ENCODE measurements at regions not wholly inside any gene's neighbourhood (a gene's known extent, or its start where the extent isn't known, plus 50 kb on each side); places are given as distances from the start of the nearest gene placed in this dataset.

GRCh38 chr3:36615861-36616260, 148.5 kb downstream of the DCLK3 start:
- Histone ChIP-seq H3K56ac (ENCODE audit: low read length) (no peak overlapping the region), H3K23ac (ENCODE audit: low read length) (no peak overlapping the region), H3K4me1 (ENCODE audit: control insufficient read depth, low read depth, low read length) (no peaks in the 10 kb centered on the region), H3K36me3 (ENCODE audit: control insufficient read depth, insufficient read depth, low read length) (no peaks in the 10 kb centered on the region), H3K4ac (ENCODE audit: low read depth, low read length) (no peak overlapping the region), H2BK5ac (ENCODE audit: low read length) (no peak overlapping the region), H3K18ac (ENCODE audit: low read length) (no peak overlapping the region), H3K4me2 (ENCODE audit: low read length) (no peak overlapping the region), H3K79me1 (ENCODE audit: low read length) (no peaks in the 10 kb centered on the region), H3K27me3 (ENCODE audit: insufficient read depth, low read length, poor library complexity) (no peaks in the 10 kb centered on the region), H4K5ac (ENCODE audit: low read length) (no peak overlapping the region), H4K8ac (ENCODE audit: low read depth, low read length) (no peak overlapping the region), H3K79me2 (ENCODE audit: control insufficient read depth, insufficient read depth, low read length) (no peaks in the 10 kb centered on the region), H3K4me3 (ENCODE audit: low read length) (no peak overlapping the region), H3K9ac (ENCODE audit: low read length) (no peak overlapping the region), H2BK120ac (ENCODE audit: low read depth, low read length) (no peak overlapping the region), H3K27ac (ENCODE audit: low read depth, low read length) (no peak overlapping the region), H2AK5ac (ENCODE audit: low read length) (no peak overlapping the region), H2BK15ac (replicated peaks; ENCODE audit: low read depth) (no peak overlapping the region)
- no peak for DNase-seq

- WGBS (ENCODE audit: extremely low coverage, insufficient coverage, low lambda C conversion rate): no CpG with 5 or more reads among the region's 4 CpGs
These were observed 157.2 kb downstream of the DCLK3 start for GRCh38 chr3:36606871-36607765.

GRCh38 chr3:36603423-36603822, 160.9 kb downstream of the DCLK3 start:
- H3K27ac ChIP-seq (ENCODE audit: low read depth, low read length): no peak overlapping the region
- no peaks in the 10 kb centered on the region for H3K79me1 ChIP-seq (ENCODE audit: low read length)
- no CpG with 5 or more reads among the region's 3 CpGs for WGBS (ENCODE audit: extremely low coverage, insufficient coverage, low lambda C conversion rate)
- H2BK120ac ChIP-seq (ENCODE audit: low read depth, low read length): no peak overlapping the region
- no peak overlapping the region for H3K9ac ChIP-seq (ENCODE audit: low read length)
- H3K27me3 ChIP-seq (ENCODE audit: insufficient read depth, low read length, poor library complexity): no peaks in the 10 kb centered on the region
- H3K4me2 ChIP-seq (ENCODE audit: low read length): no peak overlapping the region
- no peak overlapping the region for H2BK15ac ChIP-seq (replicated peaks; ENCODE audit: low read depth)
- H4K5ac ChIP-seq (ENCODE audit: low read length): no peak overlapping the region
- no peak overlapping the region for H4K8ac ChIP-seq (ENCODE audit: low read depth, low read length)
- no peak overlapping the region for H3K4ac ChIP-seq (ENCODE audit: low read depth, low read length)
- H3K79me2 ChIP-seq (ENCODE audit: control insufficient read depth, insufficient read depth, low read length): no peaks in the 10 kb centered on the region
- no peak overlapping the region for H3K18ac ChIP-seq (ENCODE audit: low read length)
- H3K36me3 ChIP-seq (ENCODE audit: control insufficient read depth, insufficient read depth, low read length): no peaks in the 10 kb centered on the region
- no peak overlapping the region for H3K4me3 ChIP-seq (ENCODE audit: low read length)
- H3K56ac ChIP-seq (ENCODE audit: low read length): no peak overlapping the region
- no peak overlapping the region for H2AK5ac ChIP-seq (ENCODE audit: low read length)
- H2BK5ac ChIP-seq (ENCODE audit: low read length): no peak overlapping the region
- no peaks in the 10 kb centered on the region for H3K4me1 ChIP-seq (ENCODE audit: control insufficient read depth, low read depth, low read length)
- no peak for DNase-seq
- H3K23ac ChIP-seq (ENCODE audit: low read length): no peak overlapping the region

More at GRCh38 chr3:36606871-36607765, 157.2 kb downstream of the DCLK3 start:
- Histone ChIP-seq H4K5ac (ENCODE audit: low read length) (no peak overlapping the region), H2BK15ac (replicated peaks; ENCODE audit: low read depth) (no peak overlapping the region), H3K36me3 (ENCODE audit: control insufficient read depth, insufficient read depth, low read length) (no peaks in the 10 kb centered on the region), H3K4ac (ENCODE audit: low read depth, low read length) (no peak overlapping the region), H3K9ac (ENCODE audit: low read length) (no peak overlapping the region), H3K23ac (ENCODE audit: low read length) (no peak overlapping the region), H2BK120ac (ENCODE audit: low read depth, low read length) (no peak overlapping the region), H2BK5ac (ENCODE audit: low read length) (no peak overlapping the region), H3K4me3 (ENCODE audit: low read length) (no peak overlapping the region), H2AK5ac (ENCODE audit: low read length) (no peak overlapping the region), H3K4me2 (ENCODE audit: low read length) (no peak overlapping the region), H3K79me1 (ENCODE audit: low read length) (no peaks in the 10 kb centered on the region), H4K8ac (ENCODE audit: low read depth, low read length) (no peak overlapping the region), H3K27ac (ENCODE audit: low read depth, low read length) (no peak overlapping the region), H3K79me2 (ENCODE audit: control insufficient read depth, insufficient read depth, low read length) (no peaks in the 10 kb centered on the region), H3K56ac (ENCODE audit: low read length) (no peak overlapping the region), H3K4me1 (ENCODE audit: control insufficient read depth, low read depth, low read length) (no peaks in the 10 kb centered on the region), H3K18ac (ENCODE audit: low read length) (no peak overlapping the region), H3K27me3 (ENCODE audit: insufficient read depth, low read length, poor library complexity) (no peaks in the 10 kb centered on the region)
- DNase-seq: no peak

- no CpG with 5 or more reads among the region's 3 CpGs for WGBS (ENCODE audit: extremely low coverage, insufficient coverage, low lambda C conversion rate)
These were observed 163.9 kb downstream of the DCLK3 start for GRCh38 chr3:36600404-36600803.

More at GRCh38 chr3:36600404-36600803, 163.9 kb downstream of the DCLK3 start:
- Histone ChIP-seq H3K4ac (ENCODE audit: low read depth, low read length) (no peak overlapping the region), H4K5ac (ENCODE audit: low read length) (no peak overlapping the region), H3K36me3 (ENCODE audit: control insufficient read depth, insufficient read depth, low read length) (no peaks in the 10 kb centered on the region), H3K4me3 (ENCODE audit: low read length) (no peak overlapping the region), H3K9ac (ENCODE audit: low read length) (no peak overlapping the region), H3K18ac (ENCODE audit: low read length) (no peak overlapping the region), H2BK120ac (ENCODE audit: low read depth, low read length) (no peak overlapping the region), H3K27ac (ENCODE audit: low read depth, low read length) (no peak overlapping the region), H2AK5ac (ENCODE audit: low read length) (no peak overlapping the region), H2BK15ac (replicated peaks; ENCODE audit: low read depth) (no peak overlapping the region), H3K4me2 (ENCODE audit: low read length) (no peak overlapping the region), H3K23ac (ENCODE audit: low read length) (no peak overlapping the region), H3K27me3 (ENCODE audit: insufficient read depth, low read length, poor library complexity) (no peaks in the 10 kb centered on the region), H3K56ac (ENCODE audit: low read length) (no peak overlapping the region), H3K4me1 (ENCODE audit: control insufficient read depth, low read depth, low read length) (no peaks in the 10 kb centered on the region), H3K79me1 (ENCODE audit: low read length) (no peaks in the 10 kb centered on the region), H3K79me2 (ENCODE audit: control insufficient read depth, insufficient read depth, low read length) (no peaks in the 10 kb centered on the region), H2BK5ac (ENCODE audit: low read length) (no peak overlapping the region), H4K8ac (ENCODE audit: low read depth, low read length) (no peak overlapping the region)
- DNase-seq: no peak

All from mesendoderm (in vitro differentiated cells).